ENCODE measurements at regions not wholly inside any gene's neighbourhood (a gene's known extent, or its start where the extent isn't known, plus 50 kb on each side); places are given as distances from the start of the nearest gene placed in this dataset.

GRCh38 chr14:71651228-71651627 lies 281.0 kb upstream of the RGS6 start:
- Mint-ChIP-seq H3K4me3 (no peak overlapping the region), H3K27me3 (no peaks in the 10 kb centered on the region), H3K9me3 (peaks cover 6 to 32% (median 22%) of the 10 kb centered on the region in 9 donors), H3K27ac (no peak overlapping the region), H3K36me3 (peaks cover 37 to 80% (median 62%) of the 10 kb centered on the region in 3 donors), H3K4me1 (no peaks in the 10 kb centered on the region)
- ATAC-seq (no peak), DNase-seq (no peak)
- POLR2A ChIA-PET = no interaction called here

- H3K4me3 Mint-ChIP-seq = no peak overlapping the region
- ATAC-seq = no peak
- H3K9me3 Mint-ChIP-seq = peaks cover 6 to 32% (median 22%) of the 10 kb centered on the region in 9 donors
- no peaks in the 10 kb centered on the region for H3K4me1 Mint-ChIP-seq
- no peak for DNase-seq
- no peaks in the 10 kb centered on the region for H3K27me3 Mint-ChIP-seq
- POLR2A ChIA-PET = no interaction called here
- H3K27ac Mint-ChIP-seq = no peak overlapping the region
- peaks cover 37 to 70% (median 55%) of the 10 kb centered on the region in 3 donors for H3K36me3 Mint-ChIP-seq
Measured at GRCh38 chr14:71652368-71652767, 279.9 kb upstream of the RGS6 start.

- H3K4me1 Mint-ChIP-seq = peaks cover 0 to 11% (median 0%) of the 10 kb centered on the region in 4 donors
- H3K9me3 Mint-ChIP-seq = peaks cover 6 to 32% (median 22%) of the 10 kb centered on the region in 9 donors
- POLR2A ChIA-PET = no interaction called here
- ATAC-seq (no peak), DNase-seq (no peak)
- no peak overlapping the region for H3K4me3 Mint-ChIP-seq
- no peak overlapping the region for H3K27ac Mint-ChIP-seq
- peaks cover 37 to 63% (median 61%) of the 10 kb centered on the region in 3 donors for H3K36me3 Mint-ChIP-seq
- H3K27me3 Mint-ChIP-seq = no peaks in the 10 kb centered on the region
Measured at GRCh38 chr14:71654810-71655209, 277.4 kb upstream of the RGS6 start.

- POLR2A ChIA-PET = no interaction called here
- peaks cover 7 to 54% (median 42%) of the 10 kb centered on the region in 3 donors for H3K36me3 Mint-ChIP-seq
- peak overlapping the region in 1 of 10 donors; percentile 8 for H3K27ac Mint-ChIP-seq
Measured at GRCh38 chr14:71658261-71658860, 273.9 kb upstream of the RGS6 start.

GRCh38 chr14:71659159-71659558 lies 273.1 kb upstream of the RGS6 start:
- Mint-ChIP-seq H3K36me3 (peaks cover 4 to 54% (median 36%) of the 10 kb centered on the region in 3 donors), H3K9me3 (peaks cover 0 to 3% (median 0%) of the 10 kb centered on the region in 9 donors), H3K27me3 (no peaks in the 10 kb centered on the region), H3K27ac (no peak overlapping the region), H3K4me3 (no peak overlapping the region), H3K4me1 (peaks cover 0 to 11% (median 2%) of the 10 kb centered on the region in 4 donors)
- DNase-seq = no peak
- no peak for ATAC-seq
- POLR2A ChIA-PET = no interaction called here

More at GRCh38 chr14:71658261-71658860, 273.9 kb upstream of the RGS6 start:
- Mint-ChIP-seq H3K4me1 (peaks cover 0 to 11% (median 0%) of the 10 kb centered on the region in 4 donors), H3K27me3 (no peaks in the 10 kb centered on the region), H3K4me3 (no peak overlapping the region), H3K9me3 (peaks cover 0 to 6% (median 0%) of the 10 kb centered on the region in 9 donors)
- DNase-seq = no peak
- no peak for ATAC-seq

GRCh38 chr14:71661441-71661840 lies 270.8 kb upstream of the RGS6 start:
- Mint-ChIP-seq H3K9me3 (no peaks in the 10 kb centered on the region), H3K4me3 (no peak overlapping the region), H3K36me3 (peaks cover 4 to 48% (median 21%) of the 10 kb centered on the region in 3 donors), H3K27ac (no peak overlapping the region), H3K27me3 (no peaks in the 10 kb centered on the region), H3K4me1 (peaks cover 0 to 11% (median 2%) of the 10 kb centered on the region in 4 donors)
- ATAC-seq = no peak
- DNase-seq = no peak
- POLR2A ChIA-PET = no interaction called here

- ATAC-seq (no peak), DNase-seq (no peak)
- POLR2A ChIA-PET = no interaction called here
- no peak overlapping the region for H3K27ac Mint-ChIP-seq
- no peaks in the 10 kb centered on the region for H3K27me3 Mint-ChIP-seq
- H3K4me1 Mint-ChIP-seq = peaks cover 0 to 11% (median 2%) of the 10 kb centered on the region in 4 donors
- H3K4me3 Mint-ChIP-seq = no peak overlapping the region
- no peaks in the 10 kb centered on the region for H3K9me3 Mint-ChIP-seq
- peaks cover 4 to 52% (median 24%) of the 10 kb centered on the region in 3 donors for H3K36me3 Mint-ChIP-seq
Measured at GRCh38 chr14:71662291-71662790, 269.9 kb upstream of the RGS6 start.

GRCh38 chr14:71665157-71665556 lies 267.1 kb upstream of the RGS6 start:
- Mint-ChIP-seq H3K27me3 (no peaks in the 10 kb centered on the region), H3K36me3 (peaks cover 4 to 39% (median 22%) of the 10 kb centered on the region in 3 donors), H3K27ac (no peak overlapping the region), H3K4me1 (peaks cover 0 to 5% (median 0%) of the 10 kb centered on the region in 4 donors), H3K9me3 (no peaks in the 10 kb centered on the region), H3K4me3 (no peak overlapping the region)
- POLR2A ChIA-PET = no interaction called here
- no peak for DNase-seq
- no peak for ATAC-seq

- DNase-seq (no peak), ATAC-seq (no peak)
- H3K9me3 Mint-ChIP-seq = no peaks in the 10 kb centered on the region
- peaks cover 0 to 5% (median 0%) of the 10 kb centered on the region in 4 donors for H3K4me1 Mint-ChIP-seq
- H3K4me3 Mint-ChIP-seq = no peak overlapping the region
- peaks cover 4 to 36% (median 22%) of the 10 kb centered on the region in 3 donors for H3K36me3 Mint-ChIP-seq
- no peak overlapping the region for H3K27ac Mint-ChIP-seq
- no peaks in the 10 kb centered on the region for H3K27me3 Mint-ChIP-seq
- POLR2A ChIA-PET = no interaction called here
Measured at GRCh38 chr14:71665781-71666180, 266.4 kb upstream of the RGS6 start.

GRCh38 chr14:71666571-71667145 lies 265.6 kb upstream of the RGS6 start:
- DNase-seq = no peak
- POLR2A ChIA-PET = no interaction called here
- Mint-ChIP-seq H3K27me3 (no peaks in the 10 kb centered on the region), H3K4me1 (peaks cover 0 to 6% (median 3%) of the 10 kb centered on the region in 4 donors), H3K36me3 (peaks cover 3 to 36% (median 24%) of the 10 kb centered on the region in 3 donors), H3K9me3 (no peaks in the 10 kb centered on the region), H3K4me3 (no peak overlapping the region), H3K27ac (peak overlapping the region in 2 of 10 donors; percentile 30 to 69)
- ATAC-seq = no peak

- ATAC-seq (no peak), DNase-seq (no peak)
- POLR2A ChIA-PET = no interaction called here
- Mint-ChIP-seq H3K36me3 (peaks cover 10 to 44% (median 26%) of the 10 kb centered on the region in 3 donors), H3K27me3 (no peaks in the 10 kb centered on the region), H3K4me1 (peaks cover 0 to 7% (median 4%) of the 10 kb centered on the region in 4 donors), H3K9me3 (no peaks in the 10 kb centered on the region), H3K27ac (no peak overlapping the region), H3K4me3 (no peak overlapping the region)
Measured at GRCh38 chr14:71668186-71668912, 263.9 kb upstream of the RGS6 start.

- no peak overlapping the region for H3K27ac Mint-ChIP-seq
- H3K36me3 Mint-ChIP-seq = peaks cover 15 to 55% (median 47%) of the 10 kb centered on the region in 3 donors
- ATAC-seq (no peak), DNase-seq (no peak)
- peaks cover 0 to 3% (median 0%) of the 10 kb centered on the region in 9 donors for H3K9me3 Mint-ChIP-seq
- H3K4me1 Mint-ChIP-seq = peaks cover 0 to 6% (median 2%) of the 10 kb centered on the region in 4 donors
- H3K27me3 Mint-ChIP-seq = no peaks in the 10 kb centered on the region
- POLR2A ChIA-PET = no interaction called here
- no peak overlapping the region for H3K4me3 Mint-ChIP-seq
Measured at GRCh38 chr14:71672596-71672995, 259.6 kb upstream of the RGS6 start.

Data from naive thymus-derived CD8-positive, alpha-beta T cell (primary cell).